GM12872 (cell line): ENCODE measurements at regions not wholly inside any gene's neighbourhood (a gene's known extent, or its start where the extent isn't known, plus 50 kb on each side); places are given as distances from the start of the nearest gene placed in this dataset.

ENCODE experiments used
- CTCF ChIP-seq: IDR thresholded peaks from 3 replicates; pipeline ENCODE4 v1.5.1; 2011; ENCODE audit warnings: low read depth, mild to moderate bottlenecking, low read length, moderate library complexity; ENCODE audit not compliant: insufficient read depth

GRCh38 chr1:119191325-119191724, 50.9 kb upstream of the WARS2 start:
- no peak for TF ChIP-seq CTCF

- no peak for TF ChIP-seq CTCF
Measured at GRCh38 chr1:119204197-119204960, 63.9 kb upstream of the WARS2 start.

- TF ChIP-seq CTCF: no peak
Measured at GRCh38 chr1:119204961-119205357, 64.5 kb upstream of the WARS2 start.

GRCh38 chr1:119209061-119209460, 68.6 kb upstream of the WARS2 start:
- no peak for TF ChIP-seq CTCF

GRCh38 chr1:119209596-119210295, 69.3 kb upstream of the WARS2 start:
- no peak for TF ChIP-seq CTCF

- TF ChIP-seq CTCF: no peak
Measured at GRCh38 chr1:119210296-119210649, 69.8 kb upstream of the WARS2 start.

GRCh38 chr1:119217309-119217828, 76.9 kb upstream of the WARS2 start:
- TF ChIP-seq CTCF: no peak
